ENCODE measurements at regions not wholly inside any gene's neighbourhood (a gene's known extent, or its start where the extent isn't known, plus 50 kb on each side); places are given as distances from the start of the nearest gene placed in this dataset.

- TF ChIP-seq CTCF (IDR thresholded peaks at IDR 0.05; ENCODE audit: low read depth, low read length, missing input control), result no peak
- no peak for TF ChIP-seq REST (IDR thresholded peaks at IDR 0.05)
- TF ChIP-seq SP1 (IDR thresholded peaks at IDR 0.05), result no peak
- TF ChIP-seq YY1 (IDR thresholded peaks at IDR 0.05), result no peak
- TF ChIP-seq JUND (IDR thresholded peaks at IDR 0.05), result no peak
- no peak for TF ChIP-seq GABPA (IDR thresholded peaks at IDR 0.05 in 1 of 2, conservative IDR thresholded peaks at IDR 0.05 in 1 of 2)
- TF ChIP-seq EGR1 (IDR thresholded peaks at IDR 0.05; ENCODE audit: low read depth in 2 of 2), result no peak
Observed at GRCh38 chrX:15914486-15914885, 59.9 kb upstream of the AP1S2 start.

Data from liver (tissue), 3 donors.